ENCODE measurements at regions not wholly inside any gene's neighbourhood (a gene's known extent, or its start where the extent isn't known, plus 50 kb on each side); places are given as distances from the start of the nearest gene placed in this dataset.

DNA sequence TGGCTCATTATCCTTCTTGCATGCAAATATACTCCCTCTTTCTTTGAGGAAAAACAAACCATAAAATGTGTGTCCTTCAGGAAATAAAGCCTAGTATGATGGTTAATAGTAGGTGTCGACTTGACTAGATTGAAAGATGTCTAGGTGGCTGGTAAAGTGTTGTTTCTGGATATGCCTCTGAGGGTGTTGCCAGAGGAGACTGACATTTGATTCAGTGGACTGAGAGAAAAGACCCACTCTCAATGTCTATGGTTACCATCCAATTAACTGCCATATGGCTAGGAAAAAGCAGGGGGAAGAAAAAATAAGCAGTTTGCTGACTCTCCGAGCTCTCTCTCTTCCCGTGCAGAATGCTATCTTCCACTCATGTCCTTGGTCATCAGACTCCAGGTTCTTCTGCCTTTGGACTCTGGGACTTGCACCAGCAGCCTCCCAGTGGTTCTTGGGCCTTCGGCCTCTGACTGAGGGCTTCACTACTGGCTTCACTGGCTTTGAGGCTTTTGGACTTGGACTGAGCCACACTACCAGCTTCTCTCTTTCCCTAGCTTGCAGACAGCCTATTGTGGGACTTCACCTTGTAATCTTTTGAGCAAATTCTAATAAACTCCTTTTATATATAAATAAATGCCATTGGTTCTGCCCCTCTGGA, 532.1 kb upstream of the HTR2C start:
- intact Hi-C loops (cut with DNase I), result no loop called here
- WGBS (ENCODE audit: insufficient coverage, low coverage, low lambda C conversion rate, missing lambda C conversion rate), result 38% methylated on average over 3 of the region's 4 CpGs
- DNase-seq (no peak), ATAC-seq (no peak)
- no peaks in the 10 kb centered on the region for H3K9me3 ChIP-seq
- no peak overlapping the region for H3K27ac ChIP-seq
- no peaks in the 10 kb centered on the region for H3K27me3 ChIP-seq
- no peaks in the 10 kb centered on the region for H3K4me1 ChIP-seq
- TF ChIP-seq, protein P1, sequence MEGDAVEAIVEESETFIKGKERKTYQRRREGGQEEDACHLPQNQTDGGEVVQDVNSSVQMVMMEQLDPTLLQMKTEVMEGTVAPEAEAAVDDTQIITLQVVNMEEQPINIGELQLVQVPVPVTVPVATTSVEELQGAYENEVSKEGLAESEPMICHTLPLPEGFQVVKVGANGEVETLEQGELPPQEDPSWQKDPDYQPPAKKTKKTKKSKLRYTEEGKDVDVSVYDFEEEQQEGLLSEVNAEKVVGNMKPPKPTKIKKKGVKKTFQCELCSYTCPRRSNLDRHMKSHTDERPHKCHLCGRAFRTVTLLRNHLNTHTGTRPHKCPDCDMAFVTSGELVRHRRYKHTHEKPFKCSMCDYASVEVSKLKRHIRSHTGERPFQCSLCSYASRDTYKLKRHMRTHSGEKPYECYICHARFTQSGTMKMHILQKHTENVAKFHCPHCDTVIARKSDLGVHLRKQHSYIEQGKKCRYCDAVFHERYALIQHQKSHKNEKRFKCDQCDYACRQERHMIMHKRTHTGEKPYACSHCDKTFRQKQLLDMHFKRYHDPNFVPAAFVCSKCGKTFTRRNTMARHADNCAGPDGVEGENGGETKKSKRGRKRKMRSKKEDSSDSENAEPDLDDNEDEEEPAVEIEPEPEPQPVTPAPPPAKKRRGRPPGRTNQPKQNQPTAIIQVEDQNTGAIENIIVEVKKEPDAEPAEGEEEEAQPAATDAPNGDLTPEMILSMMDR (IDR thresholded peaks at IDR 0.05), result no peak
- no peak for TF ChIP-seq POLR2A (IDR thresholded peaks at IDR 0.05)
- H3K4me3 ChIP-seq, result no peak overlapping the region
- no peaks in the 10 kb centered on the region for H3K36me3 ChIP-seq

DNA sequence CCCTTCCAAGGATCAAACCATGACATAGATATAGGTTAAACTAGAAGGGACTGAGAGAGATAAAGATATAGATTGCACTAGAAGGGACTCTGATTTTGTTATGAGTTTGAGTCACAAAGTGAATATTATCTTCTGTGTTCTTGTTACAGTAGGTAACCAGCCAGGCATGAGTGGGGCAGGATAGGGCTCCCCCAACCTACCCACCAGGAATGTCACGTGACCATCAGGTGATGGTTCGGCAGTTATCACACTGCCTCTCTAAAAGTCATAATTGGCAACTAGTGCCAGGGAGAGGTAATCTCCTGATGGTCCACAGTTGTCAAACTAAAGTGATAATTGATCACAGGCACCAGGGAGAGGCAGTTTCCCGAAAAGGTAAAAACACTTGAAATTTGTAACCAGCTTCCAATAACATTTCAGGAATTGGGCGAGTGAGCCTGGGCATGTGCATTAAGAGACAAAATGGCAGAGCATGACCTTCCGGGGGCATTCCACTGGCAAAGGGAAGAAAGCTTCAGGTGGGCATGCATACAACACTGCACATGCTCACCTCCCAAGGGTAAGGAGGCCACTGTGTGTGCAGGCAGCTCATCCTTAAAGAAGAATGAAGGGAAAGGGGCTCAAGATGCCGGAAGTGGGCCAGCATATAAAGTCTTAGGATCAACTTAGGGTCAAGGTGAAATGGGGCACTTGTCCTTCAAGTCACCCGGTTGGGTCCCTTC, 533.6 kb upstream of the HTR2C start:
- intact Hi-C loops (cut with DNase I), result no loop called here
- ATAC-seq (no peak), DNase-seq (no peak)
- Histone ChIP-seq H3K36me3 (no peaks in the 10 kb centered on the region), H3K4me3 (no peak overlapping the region), H3K27me3 (no peaks in the 10 kb centered on the region), H3K27ac (no peak overlapping the region), H3K4me1 (no peaks in the 10 kb centered on the region), H3K9me3 (no peaks in the 10 kb centered on the region)
- WGBS (ENCODE audit: insufficient coverage, low coverage, low lambda C conversion rate, missing lambda C conversion rate), result 88% methylated on average over 4 of the region's 7 CpGs
- TF ChIP-seq, protein P1 (IDR thresholded peaks at IDR 0.05), result no peak
- TF ChIP-seq POLR2A (IDR thresholded peaks at IDR 0.05), result no peak

DNA sequence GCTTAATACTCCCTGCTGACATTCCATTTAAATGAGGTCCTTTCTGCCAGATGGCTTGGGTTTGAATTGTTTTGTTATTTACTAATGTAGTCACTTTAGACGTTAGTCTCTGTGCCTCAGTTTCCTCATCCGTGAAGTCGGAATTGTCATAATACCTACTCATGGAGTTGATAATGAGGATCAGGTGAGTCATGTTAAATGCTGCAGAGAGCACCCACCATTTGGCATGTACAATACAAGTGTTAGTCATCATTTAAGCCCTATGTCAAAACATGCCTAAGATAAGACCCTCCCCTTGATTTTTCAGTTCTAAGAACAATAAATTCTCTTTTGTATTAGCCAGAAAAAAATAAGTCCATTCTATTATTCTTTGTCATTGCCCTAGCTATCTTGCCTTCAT, 534.8 kb upstream of the HTR2C start:
- no peak for TF ChIP-seq POLR2A (IDR thresholded peaks at IDR 0.05)
- TF ChIP-seq, protein P1 (IDR thresholded peaks at IDR 0.05), result no peak
- H3K4me3 ChIP-seq, result no peak overlapping the region
- no peaks in the 10 kb centered on the region for H3K4me1 ChIP-seq
- H3K9me3 ChIP-seq, result no peaks in the 10 kb centered on the region
- DNase-seq (no peak), ATAC-seq (no peak)
- WGBS (ENCODE audit: insufficient coverage, low coverage, low lambda C conversion rate, missing lambda C conversion rate), result 38% methylated on average over 3 of the region's 3 CpGs
- intact Hi-C loops (cut with DNase I), result no loop called here
- H3K36me3 ChIP-seq, result no peaks in the 10 kb centered on the region
- H3K27me3 ChIP-seq, result no peaks in the 10 kb centered on the region
- no peak overlapping the region for H3K27ac ChIP-seq

GRCh38 chrX:114047558-114047957, 536.3 kb upstream of the HTR2C start:
- DNase-seq (no peak), ATAC-seq (no peak)
- intact Hi-C loops (cut with DNase I), result no loop called here
- H3K4me1 ChIP-seq, result no peaks in the 10 kb centered on the region
- H3K9me3 ChIP-seq, result no peaks in the 10 kb centered on the region
- no peaks in the 10 kb centered on the region for H3K27me3 ChIP-seq
- H3K27ac ChIP-seq, result no peak overlapping the region
- WGBS (ENCODE audit: insufficient coverage, low coverage, low lambda C conversion rate, missing lambda C conversion rate), result 49% methylated on average over 6 of the region's 7 CpGs
- no peak overlapping the region for H3K4me3 ChIP-seq
- TF ChIP-seq, protein P1 (IDR thresholded peaks at IDR 0.05), result no peak
- no peak for TF ChIP-seq POLR2A (IDR thresholded peaks at IDR 0.05)
- no peaks in the 10 kb centered on the region for H3K36me3 ChIP-seq

Data from right lobe of liver (tissue), 6 donors.